ENCODE measurements at regions not wholly inside any gene's neighbourhood (a gene's known extent, or its start where the extent isn't known, plus 50 kb on each side); places are given as distances from the start of the nearest gene placed in this dataset.

GRCh38 chr1:229117664-229118300, 153.1 kb upstream of the RAB4A start:
- TF ChIP-seq CTCF (IDR thresholded peaks at IDR 0.05 in 4 of 5, conservative IDR thresholded peaks at IDR 0.05 in 1 of 5) = no peak
- no peak for TF ChIP-seq POLR2A (IDR thresholded peaks at IDR 0.05)

Data from gastrocnemius medialis (tissue), 4 donors.